HEK293 (cell line): ENCODE measurements at regions not wholly inside any gene's neighbourhood (a gene's known extent, or its start where the extent isn't known, plus 50 kb on each side); places are given as distances from the start of the nearest gene placed in this dataset.

Experiments used
- HIC1 ChIP-seq: fragments of 450-650 bp; formaldehyde crosslinking; IDR thresholded peaks from 2 replicates; pipeline ENCODE4 v1.5.1; 2016; ENCODE audit warnings: missing biosample characterization, missing genetic modification characterization
- YY1 ChIP-seq: fragments of 450-650 bp; formaldehyde crosslinking; IDR thresholded peaks from 2 replicates; pipeline ENCODE4 v1.5.1; 2018; ENCODE audit warnings: missing biosample characterization, missing genetic modification characterization
- ZBTB8A ChIP-seq: fragments of 450-650 bp; formaldehyde crosslinking; IDR thresholded peaks from 2 replicates; pipeline ENCODE4 v1.5.1; 2016; ENCODE audit warnings: missing biosample characterization, missing genetic modification characterization
- ZNF24 ChIP-seq: fragments of 450-650 bp; formaldehyde crosslinking; IDR thresholded peaks from 2 replicates; pipeline ENCODE4 v1.5.1; 2016; ENCODE audit warnings: missing biosample characterization, missing genetic modification characterization
- ZNF341 ChIP-seq: fragments of 450-650 bp; formaldehyde crosslinking; IDR thresholded peaks from 2 replicates; pipeline ENCODE4; 2016; ENCODE audit warnings: low read depth, missing biosample characterization, missing genetic modification characterization
- ZNF354C ChIP-seq: fragments of 450-650 bp; formaldehyde crosslinking; IDR thresholded peaks from 2 replicates; pipeline ENCODE4 v1.5.1; 2016; ENCODE audit warnings: missing biosample characterization, missing genetic modification characterization, low read depth, borderline replicate concordance
- ZNF37A ChIP-seq: fragments of 450-650 bp; IDR thresholded peaks from 2 replicates; pipeline ENCODE4 v1.5.1; 2018; ENCODE audit warnings: missing biosample characterization, missing genetic modification characterization
- ZNF660 ChIP-seq: fragments of 450-650 bp; IDR thresholded peaks from 2 replicates; pipeline ENCODE4 v1.5.1; 2018; ENCODE audit warnings: missing biosample characterization, mild to moderate bottlenecking, missing genetic modification characterization
- TF ChIP-seq, protein P1 (sequence below): fragments of 450-650 bp; formaldehyde crosslinking; IDR thresholded peaks from 2 replicates; pipeline ENCODE4 v1.5.1; 2016; ENCODE audit warnings: missing biosample characterization, missing genetic modification characterization

DNA sequence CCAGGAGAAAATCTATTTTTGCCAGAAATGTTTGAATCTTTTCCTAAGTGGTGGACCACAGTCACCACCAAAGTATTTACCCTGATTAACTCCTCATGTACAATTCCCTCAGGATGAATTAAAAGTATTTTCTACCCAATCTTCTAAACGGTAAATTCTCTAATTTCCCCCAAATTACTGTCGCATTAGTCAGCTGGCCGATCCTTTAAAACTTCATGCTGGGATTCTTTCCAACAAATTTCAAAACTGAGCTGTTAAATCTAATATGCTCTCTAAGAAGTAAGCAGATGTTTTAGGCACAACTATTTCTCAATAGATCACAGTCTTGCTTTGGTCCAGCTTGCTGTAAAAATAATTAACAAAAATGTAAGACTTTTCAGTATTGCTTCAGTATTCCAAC is 447.2 kb downstream of the FRK start:
- TF ChIP-seq ZNF341 (tag by site-specific recombination): no peak
- TF ChIP-seq ZNF660 (tag by site-specific recombination): no peak
- TF ChIP-seq, protein P1, sequence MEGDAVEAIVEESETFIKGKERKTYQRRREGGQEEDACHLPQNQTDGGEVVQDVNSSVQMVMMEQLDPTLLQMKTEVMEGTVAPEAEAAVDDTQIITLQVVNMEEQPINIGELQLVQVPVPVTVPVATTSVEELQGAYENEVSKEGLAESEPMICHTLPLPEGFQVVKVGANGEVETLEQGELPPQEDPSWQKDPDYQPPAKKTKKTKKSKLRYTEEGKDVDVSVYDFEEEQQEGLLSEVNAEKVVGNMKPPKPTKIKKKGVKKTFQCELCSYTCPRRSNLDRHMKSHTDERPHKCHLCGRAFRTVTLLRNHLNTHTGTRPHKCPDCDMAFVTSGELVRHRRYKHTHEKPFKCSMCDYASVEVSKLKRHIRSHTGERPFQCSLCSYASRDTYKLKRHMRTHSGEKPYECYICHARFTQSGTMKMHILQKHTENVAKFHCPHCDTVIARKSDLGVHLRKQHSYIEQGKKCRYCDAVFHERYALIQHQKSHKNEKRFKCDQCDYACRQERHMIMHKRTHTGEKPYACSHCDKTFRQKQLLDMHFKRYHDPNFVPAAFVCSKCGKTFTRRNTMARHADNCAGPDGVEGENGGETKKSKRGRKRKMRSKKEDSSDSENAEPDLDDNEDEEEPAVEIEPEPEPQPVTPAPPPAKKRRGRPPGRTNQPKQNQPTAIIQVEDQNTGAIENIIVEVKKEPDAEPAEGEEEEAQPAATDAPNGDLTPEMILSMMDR (tag by site-specific recombination): no peak
- no peak for TF ChIP-seq ZNF37A
- TF ChIP-seq ZNF354C (tag by site-specific recombination): no peak
- no peak for TF ChIP-seq ZBTB8A (tag by site-specific recombination)
- no peak for TF ChIP-seq YY1 (tag by site-specific recombination)
- TF ChIP-seq ZNF24 (tag by site-specific recombination): no peak
- no peak for TF ChIP-seq HIC1 (tag by site-specific recombination)
